Osteocyte (in vitro differentiated cells): ENCODE measurements at regions not wholly inside any gene's neighbourhood (a gene's known extent, or its start where the extent isn't known, plus 50 kb on each side); places are given as distances from the start of the nearest gene placed in this dataset.
"Not testable (repeated sequence)": the region's sequence is repeated elsewhere in the genome, so short reads cannot be mapped to it uniquely, and the experiment has no call there.

Experiments used
- DNase-seq: peaks from one replicate; pipeline ENCODE4 v3.0.0; 2021; ENCODE audit warnings: mixed read lengths; ENCODE audit not compliant: unreplicated experiment; ENCODE audit errors: extremely low spot score
- H3K27ac Mint-ChIP-seq: one replicate; pipeline ENCODE4 v1.8.0; 2021; ENCODE audit warnings: mild to moderate bottlenecking, mixed read lengths; ENCODE audit not compliant: unreplicated experiment
- H3K27me3 Mint-ChIP-seq: one replicate; pipeline ENCODE4 v1.8.0; 2021; ENCODE audit warnings: mixed read lengths; ENCODE audit not compliant: unreplicated experiment
- H3K36me3 Mint-ChIP-seq: one replicate; pipeline ENCODE4 v1.8.0; 2021; ENCODE audit warnings: mixed read lengths; ENCODE audit not compliant: unreplicated experiment
- H3K4me1 Mint-ChIP-seq: one replicate; pipeline ENCODE4 v1.8.0; 2021; ENCODE audit warnings: mixed read lengths; ENCODE audit not compliant: unreplicated experiment
- H3K4me3 Mint-ChIP-seq: one replicate; pipeline ENCODE4 v1.8.0; 2021; ENCODE audit warnings: mild to moderate bottlenecking, moderate library complexity, mixed read lengths; ENCODE audit not compliant: unreplicated experiment
- H3K9me3 Mint-ChIP-seq: one replicate; pipeline ENCODE4 v1.8.0; 2021; ENCODE audit warnings: mixed read lengths; ENCODE audit not compliant: unreplicated experiment

DNA sequence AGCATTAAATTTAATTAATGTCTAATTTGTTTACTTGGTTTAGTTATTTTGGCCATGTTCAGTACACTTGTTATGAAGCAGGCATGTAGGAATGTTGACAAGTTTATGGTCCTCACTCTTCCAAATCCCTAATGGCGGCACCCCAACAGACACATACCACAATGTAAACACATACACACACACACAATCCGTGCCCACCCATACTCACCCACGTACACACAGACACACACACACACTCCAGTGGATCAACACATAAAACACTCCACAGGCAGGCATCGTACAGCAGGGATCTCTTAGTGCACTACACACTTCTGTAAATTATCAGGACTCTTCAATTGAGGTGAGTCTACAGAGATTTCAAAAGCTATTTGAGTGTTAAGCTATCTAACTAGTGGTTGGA is 767.5 kb downstream of the FOXD4L6 start:
- not testable (repeated sequence) for H3K27me3 Mint-ChIP-seq

GRCh38 chr9:40330958-40331357 is 797.5 kb downstream of the FOXD4L6 start:
- not testable (repeated sequence) for DNase-seq, H3K9me3 Mint-ChIP-seq, H3K27ac Mint-ChIP-seq, H3K36me3 Mint-ChIP-seq, H3K4me1 Mint-ChIP-seq, H3K27me3 Mint-ChIP-seq, H3K4me3 Mint-ChIP-seq

More for the DNA sequence above, 767.5 kb downstream of the FOXD4L6 start:
- not testable (repeated sequence) for H3K27ac Mint-ChIP-seq, H3K9me3 Mint-ChIP-seq, DNase-seq, H3K4me1 Mint-ChIP-seq, H3K4me3 Mint-ChIP-seq, H3K36me3 Mint-ChIP-seq

DNA sequence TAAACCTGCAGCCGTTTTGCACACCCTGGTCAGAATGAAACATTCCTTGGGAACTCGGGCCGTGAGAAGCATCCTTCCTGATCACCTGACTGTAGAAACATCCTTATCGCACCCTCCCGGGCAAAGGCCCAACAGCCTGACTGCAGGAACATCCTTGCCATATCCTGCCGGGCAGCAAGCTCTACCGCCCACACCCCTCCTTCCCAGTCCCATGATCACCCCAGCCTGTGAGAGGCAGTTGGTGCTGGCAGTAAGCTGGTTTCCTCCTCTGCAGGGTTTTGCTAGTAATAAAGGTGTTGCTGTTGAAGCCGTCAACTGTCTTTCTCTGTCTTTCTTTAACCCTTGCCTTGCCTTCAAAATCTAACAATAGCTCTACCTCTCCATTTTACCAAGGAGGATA is 799.6 kb downstream of the FOXD4L6 start:
- H3K27ac Mint-ChIP-seq, H3K36me3 Mint-ChIP-seq, H3K4me3 Mint-ChIP-seq, DNase-seq, H3K27me3 Mint-ChIP-seq, H3K9me3 Mint-ChIP-seq, H3K4me1 Mint-ChIP-seq: not testable (repeated sequence)

DNA sequence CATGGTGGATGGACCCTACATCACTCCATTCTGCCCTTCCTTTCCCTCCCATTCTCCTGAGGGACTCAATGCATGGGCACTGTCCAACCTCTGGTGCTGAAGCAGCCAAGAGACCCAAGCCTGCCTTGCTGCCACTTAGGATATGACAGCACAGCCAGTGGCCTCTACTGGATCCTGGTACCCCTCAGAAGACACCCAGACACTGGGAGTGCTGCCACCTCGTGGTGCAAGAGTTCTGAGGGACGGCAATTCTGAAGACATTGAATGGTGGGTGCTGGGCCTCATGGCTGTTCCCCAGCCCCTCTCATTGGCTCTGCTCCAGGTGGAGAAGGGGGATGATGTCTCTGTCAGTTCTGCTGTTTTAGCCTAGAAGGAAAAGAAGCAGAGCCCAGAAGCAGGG is 802.3 kb downstream of the FOXD4L6 start:
- not testable (repeated sequence) for H3K4me3 Mint-ChIP-seq, H3K9me3 Mint-ChIP-seq, DNase-seq, H3K36me3 Mint-ChIP-seq, H3K27me3 Mint-ChIP-seq, H3K4me1 Mint-ChIP-seq, H3K27ac Mint-ChIP-seq

GRCh38 chr9:40322730-40323129 is 805.8 kb downstream of the FOXD4L6 start:
- DNase-seq, result peak; percentile 78
- H3K4me3 Mint-ChIP-seq, H3K36me3 Mint-ChIP-seq, H3K27me3 Mint-ChIP-seq, H3K27ac Mint-ChIP-seq, H3K4me1 Mint-ChIP-seq, H3K9me3 Mint-ChIP-seq: not testable (repeated sequence)

DNA sequence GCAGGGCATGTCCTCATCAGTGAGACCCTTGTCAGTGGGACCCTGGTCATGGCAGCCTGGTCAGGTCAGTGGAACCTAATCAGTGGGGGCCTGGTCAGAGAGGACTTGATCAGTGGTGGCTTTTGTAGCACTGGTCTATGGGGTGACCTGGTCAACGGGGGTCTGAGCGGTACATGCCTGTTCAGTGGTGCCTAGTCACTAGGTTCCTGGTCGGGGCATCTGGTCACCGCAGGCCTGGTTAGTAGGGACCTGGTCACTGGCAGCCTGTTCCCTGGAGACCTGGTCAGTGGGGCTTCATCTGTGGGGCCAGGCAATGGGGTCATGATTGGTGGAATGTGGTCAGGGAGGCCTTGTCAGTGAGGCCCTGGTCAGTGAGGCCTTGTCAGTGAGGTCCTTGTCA is 806.6 kb downstream of the FOXD4L6 start:
- H3K9me3 Mint-ChIP-seq, H3K36me3 Mint-ChIP-seq, H3K4me1 Mint-ChIP-seq, H3K27me3 Mint-ChIP-seq, H3K27ac Mint-ChIP-seq, H3K4me3 Mint-ChIP-seq, DNase-seq: not testable (repeated sequence)

DNA sequence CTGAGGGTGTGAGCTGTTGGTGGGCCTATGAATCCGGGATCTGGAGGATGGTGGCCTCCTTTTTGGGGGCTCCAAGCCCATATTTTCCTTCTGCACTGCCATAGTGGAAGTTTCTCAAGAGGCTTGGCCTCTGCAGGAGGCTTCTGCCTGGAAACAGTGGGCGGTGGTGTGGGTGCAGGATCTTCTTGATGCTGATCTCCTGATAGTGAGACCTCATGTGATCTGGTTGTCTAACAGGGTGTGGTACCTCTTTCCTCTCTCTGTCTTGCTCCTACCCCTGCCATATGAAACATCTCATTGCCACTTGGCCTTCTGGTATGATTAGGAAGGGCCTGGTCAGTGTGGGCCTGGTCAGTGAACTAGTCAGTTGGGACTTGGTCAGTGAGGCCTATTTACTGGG is 807.3 kb downstream of the FOXD4L6 start:
- H3K36me3 Mint-ChIP-seq, H3K27ac Mint-ChIP-seq, H3K9me3 Mint-ChIP-seq, H3K4me1 Mint-ChIP-seq, H3K4me3 Mint-ChIP-seq, H3K27me3 Mint-ChIP-seq, DNase-seq: not testable (repeated sequence)

DNA sequence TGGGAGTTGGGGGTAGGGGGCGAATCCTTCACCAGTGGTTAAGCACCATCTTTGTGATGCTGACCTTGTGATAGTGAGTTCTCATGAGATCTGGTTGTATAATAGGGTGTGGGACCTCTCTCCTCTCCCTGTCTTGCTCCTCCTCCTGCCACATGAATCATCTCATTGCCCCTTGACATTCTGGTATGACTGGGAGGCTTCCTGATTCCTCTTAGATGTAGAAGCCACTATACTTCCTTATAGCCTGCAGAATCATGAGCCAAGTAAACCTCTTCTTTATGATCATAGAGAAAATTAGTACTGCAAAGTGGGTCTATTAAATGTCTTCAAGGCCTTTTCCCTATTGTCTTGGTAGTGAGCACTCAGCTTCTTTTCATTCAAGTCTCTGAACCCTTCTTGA is 813.3 kb downstream of the FOXD4L6 start:
- not testable (repeated sequence) for H3K27ac Mint-ChIP-seq, H3K27me3 Mint-ChIP-seq, H3K4me3 Mint-ChIP-seq, DNase-seq, H3K9me3 Mint-ChIP-seq, H3K36me3 Mint-ChIP-seq, H3K4me1 Mint-ChIP-seq

DNA sequence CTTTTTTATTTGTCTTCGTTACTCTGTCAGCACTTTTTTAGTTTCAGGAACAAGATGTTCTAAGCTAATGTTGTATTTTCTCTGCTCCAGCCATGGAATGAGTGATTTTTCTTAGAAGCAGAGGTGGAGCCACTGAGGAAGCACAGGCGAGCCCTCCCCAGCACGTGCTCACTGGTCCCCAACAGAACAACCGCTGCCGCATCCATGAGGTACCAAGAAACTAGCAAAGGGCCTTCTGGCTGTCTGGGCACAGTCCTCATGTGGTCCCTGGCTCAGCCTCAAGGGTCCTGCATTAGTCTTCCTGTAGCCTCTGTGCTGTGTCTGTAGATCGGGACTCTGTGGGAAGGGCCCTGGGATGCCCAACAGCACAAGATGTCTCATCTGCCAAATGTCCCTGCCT is 838.5 kb downstream of the FOXD4L6 start:
- H3K27ac Mint-ChIP-seq, H3K27me3 Mint-ChIP-seq, DNase-seq, H3K36me3 Mint-ChIP-seq, H3K4me1 Mint-ChIP-seq, H3K4me3 Mint-ChIP-seq, H3K9me3 Mint-ChIP-seq: not testable (repeated sequence)
